ENCODE measurements at regions not wholly inside any gene's neighbourhood (a gene's known extent, or its start where the extent isn't known, plus 50 kb on each side); places are given as distances from the start of the nearest gene placed in this dataset.
"Not testable (repeated sequence)": the region's sequence is repeated elsewhere in the genome, so short reads cannot be mapped to it uniquely, and the experiment has no call there.

- no peak for FAIRE-seq
These were observed 382.3 kb upstream of the CHST9 start for GRCh38 chr18:27567434-27567833.

DNA sequence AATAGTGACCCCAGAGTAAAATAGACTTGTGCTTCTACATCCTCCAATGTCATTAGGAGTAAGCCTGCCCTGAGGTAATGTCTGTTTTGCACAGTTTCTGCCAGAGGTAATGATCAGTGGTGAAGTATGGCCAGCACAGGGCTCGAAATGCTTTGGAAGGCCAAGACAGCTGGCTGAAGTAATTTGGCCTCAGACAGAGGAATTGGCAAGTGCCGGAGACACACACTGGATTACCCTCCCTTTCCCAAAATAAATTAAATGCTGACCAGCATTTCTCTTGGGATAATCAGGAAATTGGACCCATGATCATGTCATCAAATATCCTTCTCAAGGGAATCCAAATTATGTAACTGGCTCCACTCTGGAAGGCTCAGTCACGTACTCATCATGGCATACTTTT, 379.0 kb upstream of the CHST9 start:
- no peak for FAIRE-seq

GRCh38 chr18:27558388-27559155, 373.5 kb upstream of the CHST9 start:
- no peak for FAIRE-seq

DNA sequence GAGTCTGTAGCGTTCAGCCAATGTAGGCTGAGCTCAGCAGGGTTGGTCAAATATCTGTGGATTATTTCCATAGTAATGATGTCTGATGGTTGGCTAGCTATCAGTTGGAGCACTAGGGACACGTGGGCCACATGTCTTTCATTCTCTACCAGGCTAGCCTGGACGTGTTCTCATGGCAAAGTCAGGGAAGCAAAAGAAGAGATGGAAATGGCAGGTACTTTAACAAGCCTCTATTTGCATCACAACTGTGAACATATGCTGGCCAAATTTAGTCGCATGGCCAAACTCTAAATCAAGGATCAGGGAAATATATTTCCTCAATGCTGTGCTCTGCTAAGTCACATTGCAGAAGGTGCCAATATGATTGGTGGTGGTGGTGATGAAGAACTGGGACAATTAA, 371.6 kb upstream of the CHST9 start:
- FAIRE-seq: no peak

DNA sequence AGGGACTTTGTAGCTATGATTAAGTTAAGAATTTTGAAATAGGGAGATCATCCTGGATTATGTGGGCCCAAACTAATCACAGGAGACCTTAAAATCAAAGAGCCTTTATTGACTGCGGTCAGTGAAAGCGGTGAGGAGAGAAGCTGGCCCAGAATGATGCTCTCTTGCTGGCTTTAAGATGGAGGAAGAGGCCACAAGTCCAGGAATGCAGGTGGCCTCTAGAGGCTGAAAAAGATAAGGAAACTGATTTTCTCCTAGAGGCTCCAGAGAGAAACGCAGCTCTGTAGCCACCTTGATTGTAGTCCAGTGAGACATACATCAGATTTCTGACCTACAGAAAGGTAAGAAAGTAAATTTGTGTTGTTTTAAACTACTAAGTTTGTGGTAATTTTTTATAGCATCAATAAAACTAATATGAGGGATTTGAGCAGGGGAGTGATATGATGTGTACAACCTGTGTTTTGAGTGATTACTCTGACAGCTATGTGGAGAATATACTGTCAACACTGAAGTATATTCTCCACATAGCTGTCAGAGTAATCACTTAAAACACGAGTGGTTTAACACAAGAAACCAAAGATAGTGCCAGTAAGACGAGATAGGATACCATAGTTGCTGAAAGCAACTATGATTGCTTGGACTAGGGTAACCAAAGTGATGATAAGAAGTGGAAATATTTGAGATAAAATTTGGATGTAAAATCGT, 364.4 kb upstream of the CHST9 start:
- FAIRE-seq: no peak

GRCh38 chr18:27546991-27547390, 361.9 kb upstream of the CHST9 start:
- FAIRE-seq: no peak

DNA sequence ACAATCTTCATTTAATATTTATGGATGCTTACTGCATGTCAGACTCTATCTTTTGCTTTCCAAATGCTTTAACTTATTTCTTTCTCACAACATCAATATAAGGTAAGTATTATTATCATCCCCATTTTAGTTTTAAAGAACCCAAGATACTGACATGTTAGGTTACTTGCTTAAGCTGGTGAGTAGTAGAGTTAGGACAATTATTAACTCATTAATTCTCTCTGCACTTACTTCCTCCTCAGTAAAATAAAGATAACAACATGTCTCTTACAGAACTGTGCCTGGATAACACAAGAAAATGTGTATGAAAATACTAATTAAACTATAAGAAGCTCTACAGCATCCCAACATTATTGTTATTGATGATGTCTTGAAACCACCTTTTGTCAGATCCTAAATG, 359.1 kb upstream of the CHST9 start:
- FAIRE-seq: no peak

DNA sequence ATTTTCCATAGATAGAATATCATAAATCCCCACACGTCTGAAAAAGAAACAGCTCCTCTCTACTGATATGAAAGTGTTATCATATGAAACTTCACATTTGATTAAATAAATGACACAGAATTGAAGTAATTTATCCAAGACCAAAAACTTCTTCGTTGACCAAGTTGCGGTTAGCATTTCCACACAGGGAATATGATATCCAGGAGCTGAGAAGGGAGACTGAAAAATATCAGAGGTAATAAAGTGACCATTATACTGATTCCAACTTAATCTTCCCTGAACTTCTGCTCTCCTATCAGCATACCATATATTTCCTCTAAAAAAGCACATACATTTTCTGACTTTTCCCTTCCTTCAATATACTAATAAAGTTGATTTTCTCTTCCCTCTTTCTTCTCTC, 356.2 kb upstream of the CHST9 start:
- FAIRE-seq: no peak

DNA sequence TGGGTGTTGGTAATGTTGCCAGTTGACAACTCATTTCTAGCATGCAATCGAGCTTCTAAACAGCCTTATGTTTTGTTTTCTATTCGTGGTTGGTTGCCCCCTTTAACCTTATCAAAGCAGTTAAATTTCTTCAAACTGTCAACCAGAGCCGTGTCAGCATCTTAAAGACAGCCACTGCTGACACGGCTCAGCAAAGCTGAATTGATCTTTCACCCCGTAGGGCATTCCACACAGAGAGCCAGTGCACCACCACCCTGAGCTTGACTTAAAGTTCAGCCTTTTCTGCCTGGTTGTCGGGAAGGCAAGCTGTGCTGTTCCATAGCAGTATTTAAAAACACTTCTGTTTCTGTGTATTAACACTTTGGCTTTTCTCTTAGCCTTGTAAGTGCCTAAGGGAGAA, 355.0 kb upstream of the CHST9 start:
- no peak for FAIRE-seq

- no peak for FAIRE-seq
These were observed 343.9 kb upstream of the CHST9 start for GRCh38 chr18:27528925-27529521.

DNA sequence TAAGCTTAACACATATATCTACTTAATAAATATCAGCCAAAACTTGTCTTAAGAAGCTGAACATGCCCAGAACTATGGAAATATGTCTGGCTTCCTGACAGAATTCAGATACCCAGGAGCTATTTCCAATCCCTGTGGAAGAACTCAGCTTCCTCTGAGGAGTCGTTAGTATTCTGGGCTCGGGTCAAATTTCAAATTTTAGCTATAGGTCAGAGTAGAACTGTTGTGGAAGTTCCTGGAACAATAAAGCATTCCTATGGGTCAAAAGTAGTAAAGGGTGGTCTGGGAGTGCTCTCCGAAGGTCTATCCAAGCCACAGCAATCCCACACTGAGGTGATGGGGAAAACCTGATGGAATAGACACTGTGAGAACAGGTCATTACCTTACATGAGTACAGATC, 342.7 kb upstream of the CHST9 start:
- FAIRE-seq: no peak

DNA sequence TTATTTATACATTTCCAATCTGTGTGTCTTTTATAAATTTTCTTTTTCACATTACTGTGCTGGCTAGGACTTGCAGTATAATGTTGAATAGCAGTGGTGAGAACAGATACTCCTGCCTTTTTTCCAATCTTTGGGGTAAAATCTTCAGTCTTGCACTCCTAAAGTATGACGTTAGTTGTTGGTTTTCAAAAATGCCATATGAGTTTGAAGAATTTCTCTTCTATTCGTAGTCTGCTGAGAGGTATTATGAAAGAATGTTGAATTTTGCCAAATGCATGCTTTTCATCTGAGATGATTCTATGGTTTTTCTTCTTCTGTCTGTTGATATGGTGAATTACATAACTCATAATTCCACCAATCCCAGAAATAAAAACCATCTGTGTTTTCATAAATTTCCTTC, 335.3 kb upstream of the CHST9 start:
- no peak for FAIRE-seq

DNA sequence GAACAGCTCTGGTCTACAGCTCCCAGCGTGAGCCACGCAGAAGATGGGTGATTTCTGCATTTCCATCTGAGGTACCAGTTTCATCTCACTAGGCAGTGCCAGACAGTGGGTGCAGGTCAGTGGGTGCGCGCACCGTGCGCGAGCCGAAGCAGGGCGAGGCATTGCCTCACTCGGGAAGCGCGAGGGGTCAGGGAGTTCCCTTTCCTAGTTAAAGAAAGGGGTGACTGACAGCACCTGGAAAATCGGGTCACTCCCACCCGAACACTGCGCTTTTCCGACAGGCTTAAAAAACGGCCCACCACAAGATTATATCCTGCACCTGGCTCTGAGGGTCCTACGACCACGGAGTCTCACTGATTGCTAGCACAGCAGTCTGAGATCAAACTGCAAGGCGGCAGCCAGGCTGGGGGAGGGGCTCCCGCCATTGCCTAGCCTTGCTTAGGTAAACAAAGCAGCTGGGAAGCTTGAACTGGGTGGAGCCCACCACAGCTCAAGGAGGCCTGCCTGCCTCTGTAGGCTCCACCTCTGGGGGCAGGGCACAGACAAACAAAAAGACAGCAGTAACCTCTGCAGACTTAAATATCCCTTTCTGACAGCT, 325.0 kb upstream of the CHST9 start:
- not testable (repeated sequence) for FAIRE-seq

DNA sequence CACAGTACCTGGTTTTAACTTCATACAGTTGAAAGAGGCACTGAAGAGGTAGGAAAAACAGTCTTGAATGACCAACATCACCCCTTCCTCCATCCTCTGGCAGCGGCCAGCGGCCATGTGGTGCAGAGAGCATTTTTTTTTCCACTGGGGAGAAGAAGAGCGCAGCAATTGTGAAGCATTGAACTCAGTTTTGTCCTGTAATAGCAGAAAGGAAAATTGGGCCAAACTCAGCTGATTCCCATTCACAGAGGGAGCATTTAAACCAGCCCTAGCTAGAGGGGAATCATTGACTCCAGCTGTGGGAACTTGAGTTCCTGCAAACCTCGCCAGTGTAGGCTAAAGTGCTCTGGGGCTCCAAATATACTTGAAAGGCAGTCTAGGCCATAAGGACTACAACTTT, 316.6 kb upstream of the CHST9 start:
- no peak for FAIRE-seq

DNA sequence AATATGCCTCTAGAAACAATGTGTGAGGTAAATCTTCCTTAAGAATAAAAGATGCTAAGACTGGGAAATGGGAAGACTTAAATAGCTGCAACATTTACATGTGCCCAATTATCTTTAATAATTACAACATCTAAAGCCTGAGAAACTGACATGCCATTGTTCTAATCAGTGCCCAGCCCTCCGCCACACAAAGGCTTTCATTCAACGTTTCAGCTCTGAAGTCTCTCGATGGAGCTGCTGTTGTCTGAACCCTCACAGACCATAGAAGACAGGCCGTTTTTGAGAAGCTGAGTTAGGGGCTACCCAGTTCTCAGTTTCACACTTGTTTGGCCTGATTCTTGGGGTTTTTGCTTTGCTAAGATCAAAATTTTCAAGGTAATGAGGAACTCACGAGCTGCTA, 315.4 kb upstream of the CHST9 start:
- no peak for FAIRE-seq

DNA sequence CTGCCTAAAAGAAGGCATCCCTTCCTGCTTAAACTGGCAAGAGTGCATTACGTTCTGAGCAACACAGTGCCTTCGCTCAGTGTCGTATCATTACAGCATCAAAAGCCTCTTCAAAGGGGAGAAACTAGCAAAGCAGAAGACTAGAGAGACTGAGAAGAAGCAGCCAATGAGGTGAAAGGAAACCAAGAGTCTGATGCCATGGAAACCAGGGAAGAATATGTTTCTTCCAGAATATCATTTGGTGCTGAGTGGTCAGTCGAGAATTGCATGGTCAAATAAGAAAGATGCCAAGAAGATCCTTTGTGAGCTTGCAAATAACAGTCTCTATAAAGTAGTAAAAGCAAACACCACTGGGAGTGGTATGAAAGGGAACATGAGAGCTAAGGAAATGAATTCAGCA, 312.1 kb upstream of the CHST9 start:
- no peak for FAIRE-seq

- no peak for FAIRE-seq
These were observed 308.1 kb upstream of the CHST9 start for GRCh38 chr18:27493182-27493581.

DNA sequence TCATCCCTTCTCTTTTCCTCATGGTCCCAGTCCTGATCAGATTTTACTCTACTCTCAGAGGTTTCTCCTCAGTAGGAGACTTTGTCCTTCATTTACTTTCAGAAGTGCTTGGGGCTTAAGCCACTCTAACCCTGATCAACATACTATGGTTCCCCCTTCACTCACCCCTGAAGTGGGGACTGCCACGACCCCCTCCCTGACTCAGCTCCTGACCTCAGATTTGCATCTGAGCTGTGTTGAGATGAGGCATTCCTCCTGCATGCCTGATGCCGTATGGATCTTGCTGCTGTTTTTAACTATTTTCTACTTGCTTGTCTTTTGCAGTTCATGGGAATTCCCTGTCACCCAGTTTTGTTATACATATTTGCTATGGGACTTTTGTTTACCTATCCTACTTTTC, 306.7 kb upstream of the CHST9 start:
- no peak for FAIRE-seq

- FAIRE-seq: no peak
These were observed 298.2 kb upstream of the CHST9 start for GRCh38 chr18:27483276-27483675.

GRCh38 chr18:27478459-27478858, 293.4 kb upstream of the CHST9 start:
- FAIRE-seq: no peak

DNA sequence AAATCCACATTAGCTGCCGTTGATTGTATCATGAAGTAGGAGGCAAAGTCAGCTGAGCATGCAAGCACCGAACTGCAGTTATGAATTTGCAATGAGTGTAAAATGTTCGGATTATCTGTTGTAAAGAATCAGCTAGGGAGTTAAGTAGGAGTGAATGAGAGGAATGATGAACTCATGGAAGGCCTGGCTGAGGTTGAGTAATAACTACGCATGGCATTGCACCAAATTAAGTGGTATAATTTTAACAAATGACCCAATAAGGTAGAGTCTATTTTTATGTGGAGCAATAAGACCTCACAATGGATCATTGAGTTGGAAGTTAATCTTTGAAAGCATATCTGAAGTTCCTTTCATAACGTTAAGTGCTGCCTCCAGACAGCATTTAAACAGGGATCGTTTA, 288.2 kb upstream of the CHST9 start:
- no peak for FAIRE-seq

GRCh38 chr18:27467073-27467472, 282.0 kb upstream of the CHST9 start:
- no peak for FAIRE-seq

GRCh38 chr18:27461957-27462356, 276.8 kb upstream of the CHST9 start:
- FAIRE-seq: no peak

GRCh38 chr18:27449104-27449503, 264.0 kb upstream of the CHST9 start:
- FAIRE-seq: no peak
